ENCODE measurements at regions not wholly inside any gene's neighbourhood (a gene's known extent, or its start where the extent isn't known, plus 50 kb on each side); places are given as distances from the start of the nearest gene placed in this dataset.

DNA sequence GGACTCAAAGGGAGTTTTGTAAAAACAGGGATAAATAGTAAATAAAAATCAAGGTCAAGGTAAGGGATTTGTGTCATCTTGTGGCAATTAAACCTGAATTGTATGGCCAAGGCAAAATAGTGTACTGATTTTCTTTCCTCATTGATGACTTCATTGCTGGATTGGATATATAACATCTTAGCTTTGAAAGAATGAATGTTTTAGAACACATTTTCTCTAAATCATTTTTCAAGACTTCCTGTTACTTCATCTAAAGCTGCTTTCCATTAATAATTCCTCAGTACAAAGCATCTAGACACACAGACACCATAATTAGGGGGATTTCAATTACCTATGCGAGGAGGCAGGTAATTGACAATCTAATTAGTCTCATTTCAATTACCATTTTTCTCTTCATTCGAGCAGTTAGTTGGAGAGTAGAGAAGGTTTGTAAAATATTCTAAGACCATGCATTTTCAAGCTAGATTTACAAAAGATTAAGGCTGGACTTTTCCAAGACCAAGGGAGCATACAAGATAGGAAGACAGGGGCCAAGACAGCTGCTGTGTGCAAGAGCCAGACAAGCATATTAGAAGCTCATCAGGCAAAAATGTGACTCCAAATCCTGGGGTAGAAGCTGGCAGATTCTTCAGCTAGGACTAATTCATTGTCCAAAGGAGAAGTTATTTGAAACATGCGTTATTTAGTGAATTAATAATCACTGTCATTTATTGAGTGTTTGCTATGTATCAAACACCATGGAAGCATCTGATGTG is 253.6 kb downstream of the EPHA4 start:
- peaks cover 0 to 13% (median 0%) of the 10 kb centered on the region in 4 donors for H3K27me3 ChIP-seq
- intact Hi-C loops (cut with DNase I): no loop called here
- no peak overlapping the region for H3K4me3 ChIP-seq
- DNase-seq: no peak
- no peaks in the 10 kb centered on the region for H3K9me3 ChIP-seq
- no peak overlapping the region for H3K27ac ChIP-seq
- WGBS, 2 donors: 59 to 71% methylated on average over 2 to 3 of the region's 3 CpGs
- no peaks in the 10 kb centered on the region for H3K36me3 ChIP-seq
- H3K4me1 ChIP-seq: no peaks in the 10 kb centered on the region
- TF ChIP-seq POLR2A (IDR thresholded peaks at IDR 0.05): no peak
- TF ChIP-seq, protein P1, sequence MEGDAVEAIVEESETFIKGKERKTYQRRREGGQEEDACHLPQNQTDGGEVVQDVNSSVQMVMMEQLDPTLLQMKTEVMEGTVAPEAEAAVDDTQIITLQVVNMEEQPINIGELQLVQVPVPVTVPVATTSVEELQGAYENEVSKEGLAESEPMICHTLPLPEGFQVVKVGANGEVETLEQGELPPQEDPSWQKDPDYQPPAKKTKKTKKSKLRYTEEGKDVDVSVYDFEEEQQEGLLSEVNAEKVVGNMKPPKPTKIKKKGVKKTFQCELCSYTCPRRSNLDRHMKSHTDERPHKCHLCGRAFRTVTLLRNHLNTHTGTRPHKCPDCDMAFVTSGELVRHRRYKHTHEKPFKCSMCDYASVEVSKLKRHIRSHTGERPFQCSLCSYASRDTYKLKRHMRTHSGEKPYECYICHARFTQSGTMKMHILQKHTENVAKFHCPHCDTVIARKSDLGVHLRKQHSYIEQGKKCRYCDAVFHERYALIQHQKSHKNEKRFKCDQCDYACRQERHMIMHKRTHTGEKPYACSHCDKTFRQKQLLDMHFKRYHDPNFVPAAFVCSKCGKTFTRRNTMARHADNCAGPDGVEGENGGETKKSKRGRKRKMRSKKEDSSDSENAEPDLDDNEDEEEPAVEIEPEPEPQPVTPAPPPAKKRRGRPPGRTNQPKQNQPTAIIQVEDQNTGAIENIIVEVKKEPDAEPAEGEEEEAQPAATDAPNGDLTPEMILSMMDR (IDR thresholded peaks at IDR 0.05): no peak

DNA sequence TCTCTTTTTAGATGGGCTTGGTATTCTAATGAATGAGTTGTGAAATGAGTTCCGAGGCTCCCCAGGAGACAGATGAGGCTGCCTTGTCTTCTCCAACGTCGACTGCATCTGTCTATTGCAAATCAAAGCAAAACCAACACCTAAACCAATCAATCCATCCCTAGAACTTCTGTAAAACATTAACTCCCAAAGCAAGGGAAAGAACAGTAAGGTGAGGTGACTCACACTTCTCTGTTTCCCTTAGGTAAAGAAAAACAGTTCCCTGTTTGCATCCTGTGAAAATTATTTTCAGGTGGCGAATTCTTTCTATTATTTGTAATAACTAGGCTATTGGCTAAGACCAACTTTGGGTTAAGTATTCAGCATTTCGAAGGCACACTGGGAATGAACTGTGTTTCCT is 249.4 kb downstream of the EPHA4 start:
- intact Hi-C loops (cut with DNase I): no loop called here
- peaks cover 0 to 5% (median 0%) of the 10 kb centered on the region in 4 donors for H3K27me3 ChIP-seq
- 62 to 86% methylated on average over 5 of the region's 5 CpGs for WGBS, 2 donors
- no peaks in the 10 kb centered on the region for H3K36me3 ChIP-seq
- no peak for TF ChIP-seq POLR2A (IDR thresholded peaks at IDR 0.05)
- TF ChIP-seq, protein P1 (IDR thresholded peaks at IDR 0.05): no peak
- no peak overlapping the region for H3K27ac ChIP-seq
- H3K4me3 ChIP-seq: no peak overlapping the region
- no peaks in the 10 kb centered on the region for H3K9me3 ChIP-seq
- DNase-seq: no peak
- no peaks in the 10 kb centered on the region for H3K4me1 ChIP-seq

DNA sequence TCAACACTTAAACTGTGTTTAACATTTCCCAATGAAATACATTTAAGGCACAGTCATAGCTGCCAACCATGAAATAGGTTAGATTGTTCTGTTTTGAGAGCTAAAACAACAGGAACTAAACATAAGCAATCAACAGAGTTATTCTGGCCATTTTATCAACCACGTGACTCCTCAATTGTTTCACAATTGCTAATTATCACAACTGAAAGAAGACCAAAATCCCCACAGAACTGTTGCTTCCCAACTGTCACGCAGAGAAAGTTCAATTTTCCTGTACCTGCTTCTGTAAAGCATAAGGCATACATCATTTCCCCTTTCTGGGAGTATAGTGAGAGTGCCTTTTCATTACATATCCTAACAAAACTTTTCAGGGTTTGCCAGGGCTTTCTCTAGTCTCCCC is 248.6 kb downstream of the EPHA4 start:
- H3K36me3 ChIP-seq: no peaks in the 10 kb centered on the region

DNA sequence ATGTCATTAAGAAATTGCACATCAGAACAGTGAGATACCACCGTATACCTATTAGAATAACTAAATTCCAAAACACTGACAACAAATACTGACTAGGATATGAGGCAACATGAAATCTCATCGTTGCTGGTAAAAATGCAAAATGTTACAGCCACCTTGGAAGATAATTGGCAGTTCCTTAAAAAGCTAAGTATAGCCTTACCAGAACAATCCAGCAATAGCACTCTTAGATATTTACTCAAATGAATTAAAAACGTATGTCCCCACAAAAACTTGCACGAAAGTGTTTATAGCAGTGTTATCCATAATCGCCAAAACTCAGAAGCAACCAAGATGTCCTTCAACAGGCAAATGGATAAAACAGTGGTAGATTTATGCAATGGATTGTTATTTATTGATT is 241.7 kb downstream of the EPHA4 start:
- no peaks in the 10 kb centered on the region for H3K36me3 ChIP-seq
- no peak for DNase-seq
- 62 to 89% methylated on average over 5 of the region's 5 CpGs for WGBS, 2 donors
- H3K4me3 ChIP-seq: no peak overlapping the region
- TF ChIP-seq, protein P1 (IDR thresholded peaks at IDR 0.05): no peak
- TF ChIP-seq POLR2A (IDR thresholded peaks at IDR 0.05): no peak
- intact Hi-C loops (cut with DNase I): no loop called here
- H3K27me3 ChIP-seq: no peaks in the 10 kb centered on the region
- no peaks in the 10 kb centered on the region for H3K4me1 ChIP-seq
- H3K27ac ChIP-seq: no peak overlapping the region
- no peaks in the 10 kb centered on the region for H3K9me3 ChIP-seq

More for the DNA sequence above, 248.6 kb downstream of the EPHA4 start:
- H3K4me1 ChIP-seq: no peaks in the 10 kb centered on the region
- H3K9me3 ChIP-seq: no peaks in the 10 kb centered on the region
- WGBS, 2 donors: 41 to 46% methylated on average over 2 of the region's 2 CpGs
- no peak for TF ChIP-seq POLR2A (IDR thresholded peaks at IDR 0.05)
- TF ChIP-seq, protein P1 (IDR thresholded peaks at IDR 0.05): no peak
- intact Hi-C loops (cut with DNase I): no loop called here
- H3K27me3 ChIP-seq: peaks cover 0 to 5% (median 0%) of the 10 kb centered on the region in 4 donors
- H3K27ac ChIP-seq: no peak overlapping the region
- no peak for DNase-seq
- H3K4me3 ChIP-seq: no peak overlapping the region

DNA sequence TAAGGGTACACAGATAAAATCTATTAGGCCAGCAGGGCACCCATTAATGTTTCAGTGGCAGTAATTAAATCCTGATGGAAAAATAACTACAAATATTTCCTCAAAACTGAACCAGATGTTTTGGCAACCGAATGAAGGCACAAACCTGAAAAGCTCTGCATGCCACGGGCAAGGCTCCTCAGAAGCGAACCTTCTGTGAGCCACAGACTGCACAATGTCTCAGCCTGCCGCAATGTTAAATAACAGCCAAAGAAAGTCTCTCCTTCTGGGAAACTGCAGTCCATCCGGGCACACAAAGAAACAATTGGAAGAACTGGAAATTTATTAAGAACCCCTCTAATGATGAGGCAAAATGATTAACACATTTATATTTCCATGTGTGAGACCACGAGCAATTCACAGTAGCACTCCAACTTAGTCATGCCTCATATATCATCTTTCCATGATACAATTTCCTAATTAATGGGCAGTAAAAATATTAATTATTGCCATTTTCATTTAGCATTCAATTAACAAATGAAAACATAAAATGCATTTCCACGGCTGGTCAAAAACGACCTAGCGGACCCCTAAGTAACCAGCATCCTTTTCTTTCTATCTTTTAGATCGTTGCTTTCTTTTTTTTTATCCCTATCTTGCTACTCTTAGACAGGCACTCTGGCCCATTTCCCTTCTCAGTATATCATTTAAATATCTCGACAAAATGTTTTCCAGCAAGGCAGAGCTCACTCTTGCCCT is 237.5 kb downstream of the EPHA4 start:
- Histone ChIP-seq H3K27ac (no peak overlapping the region), H3K36me3 (no peaks in the 10 kb centered on the region), H3K9me3 (no peaks in the 10 kb centered on the region), H3K4me3 (no peak overlapping the region), H3K27me3 (no peaks in the 10 kb centered on the region), H3K4me1 (no peaks in the 10 kb centered on the region)
- no peak for DNase-seq
- TF ChIP-seq POLR2A (IDR thresholded peaks at IDR 0.05): no peak
- TF ChIP-seq, protein P1 (IDR thresholded peaks at IDR 0.05): no peak
- intact Hi-C loops (cut with DNase I): no loop called here
- 72 to 88% methylated on average over 11 of the region's 11 CpGs for WGBS, 2 donors
